HepG2 (cell line): ENCODE measurements at regions not wholly inside any gene's neighbourhood (a gene's known extent, or its start where the extent isn't known, plus 50 kb on each side); places are given as distances from the start of the nearest gene placed in this dataset.

Source experiments
- ATAC-seq: fragments of 200-7000 bp; cut with Tn5 transposase; 3 replicates; pipeline ENCODE4 v1.9.1; 2020; ENCODE audit warnings: mild to moderate bottlenecking, moderate library complexity
- BruUV-seq: library from RNA; stranded (reverse); fragments of 400-500 nt; replicated peaks from 2 replicates; lab custom pipeline; 2021; lab: Mats Ljungman, UMichigan
- CTCF ChIA-PET: fragments of 300-600 bp; formaldehyde crosslinking; extraction: SDS; loops from one replicate; lab custom pipeline; 2021; ENCODE audit warnings: low total read pairs, inconsistent platforms, low intra/inter-chr PET ratio; lab: Yijun Ruan, JAX
- POLR2A ChIA-PET: fragments of 350-600 bp; sonication (Branson Sonifier 250); formaldehyde crosslinking; loops from one replicate; lab custom pipeline; 2020; ENCODE audit warnings: antibody characterized with exemption, inconsistent platforms; lab: Yijun Ruan, JAX
- DNase-seq: peaks from one replicate; pipeline ENCODE4 v3.0.0-alpha.2; 2015; ENCODE audit warnings: low spot score
- FAIRE-seq: peaks from 3 replicates; lab custom pipeline; 2011; peaks lifted over from hg19 to GRCh38; lab: Jason Lieb, UNC
- H2AFZ ChIP-seq: one replicate; pipeline ENCODE4 v1.6.1; 2011; ENCODE audit warnings: low read length, inconsistent platforms
- H3K27ac ChIP-seq: fragments of 300-600 bp; 3 replicates; pipeline ENCODE4 v1.8.0; 2011; ENCODE audit warnings: mixed run types, mild to moderate bottlenecking, mixed read lengths, low read length, inconsistent platforms; ENCODE audit not compliant: insufficient read depth; ENCODE audit errors: extremely low read length
- H3K27me3 ChIP-seq, 2 experiments: fragments of 200-600 bp in 1 of 2; 2 replicates in 1 of 2; 3 replicates in 1 of 2; pipeline versions ENCODE4 v1.6.0 to v1.8.0; 2011; ENCODE audit warnings: low read length in 2 of 2, mild to moderate bottlenecking in 2 of 2, moderate library complexity in 2 of 2, inconsistent platforms in 1 of 2; ENCODE audit not compliant: insufficient read depth in 2 of 2, control insufficient read depth in 1 of 2
- H3K36me3 ChIP-seq, 2 experiments: fragments of 200-600 bp in 1 of 2; replicated peaks in 1 of 2; 2 replicates in 1 of 2; 3 replicates in 1 of 2; pipeline versions ENCODE4 v1.5.1 to v1.8.0; 2011; ENCODE audit warnings: low read length in 2 of 2, inconsistent platforms in 1 of 2; ENCODE audit not compliant: insufficient read depth in 2 of 2, control insufficient read depth in 1 of 2
- H3K4me1 ChIP-seq: 2 replicates; pipeline ENCODE4 v1.5.1; 2012; ENCODE audit warnings: low read length, inconsistent platforms; ENCODE audit not compliant: insufficient read depth
- H3K4me2 ChIP-seq: 2 replicates; pipeline ENCODE4 v1.6.0; 2011; ENCODE audit warnings: low read depth, low read length, inconsistent platforms
- H3K4me3 ChIP-seq, 3 experiments: fragments of 200-600 bp in 1 of 3; sonication (generic), shearing (Covaris generic) in 1 of 3; replicated peaks in 1 of 3; 2 replicates each; pipeline ENCODE4 v1.5.1; 2011 to 2016; ENCODE audit warnings: low read length in 3 of 3, inconsistent platforms in 2 of 3, low read depth in 2 of 3, mild to moderate bottlenecking in 2 of 3, control low read depth in 1 of 3, mixed read lengths in 1 of 3; ENCODE audit not compliant: insufficient read depth in 1 of 3
- H3K79me2 ChIP-seq: one replicate; pipeline ENCODE4 v1.6.1; 2011; ENCODE audit warnings: low read length, inconsistent platforms; ENCODE audit not compliant: insufficient read depth
- H3K9ac ChIP-seq: 2 replicates; pipeline ENCODE4 v1.6.0; 2011; ENCODE audit warnings: mild to moderate bottlenecking, low read depth, low read length, inconsistent platforms; ENCODE audit not compliant: insufficient read depth
- H3K9me3 ChIP-seq: 2 replicates; pipeline ENCODE4 v1.5.1; 2012; ENCODE audit warnings: mild to moderate bottlenecking, low read length
- H4K20me1 ChIP-seq: 2 replicates; pipeline ENCODE4 v1.6.0; 2011; ENCODE audit warnings: inconsistent platforms, mild to moderate bottlenecking, low read length, moderate library complexity; ENCODE audit not compliant: insufficient read depth
- HDAC6 ChIP-seq: fragments of 200-600 bp; sonication (generic); IDR thresholded peaks from 2 replicates; pipeline ENCODE4 v1.7.0; 2017; ENCODE audit warnings: mild to moderate bottlenecking, antibody characterized with exemption, low read length, low read depth
- HNF4A ChIP-seq: sonication (generic); formaldehyde crosslinking; IDR thresholded peaks from 2 replicates; pipeline ENCODE4 v1.4.0; 2020; ENCODE audit warnings: missing genetic modification reagents
- HNF4G ChIP-seq, 2 experiments: sonication (generic) in 1 of 2; formaldehyde crosslinking in 1 of 2; IDR thresholded peaks; 2 replicates each; pipeline versions ENCODE4 v1.4.0 to v1.6.1; 2011 to 2020; ENCODE audit warnings: borderline replicate concordance in 2 of 2, low read depth in 2 of 2, mild to moderate bottlenecking in 2 of 2, low read length in 1 of 2, missing genetic modification reagents in 1 of 2, moderate library complexity in 1 of 2
- HOXA9 ChIP-seq: sonication (generic); formaldehyde crosslinking; IDR thresholded peaks from 2 replicates; pipeline ENCODE4 v1.8.1; 2022; ENCODE audit warnings: missing genetic modification reagents, mild to moderate bottlenecking, moderate library complexity, borderline replicate concordance
- KAT8 ChIP-seq: IDR thresholded peaks from 2 replicates; pipeline ENCODE4 v1.6.1; 2016; ENCODE audit warnings: missing genetic modification reagents, missing compliant biosample characterization
- NR2F1 ChIP-seq, 2 experiments: fragments of 450-650 bp in 1 of 2; formaldehyde crosslinking in 1 of 2; IDR thresholded peaks; 2 replicates each; pipeline versions ENCODE4 v1.5.0 to v1.6.1; 2016 to 2020; ENCODE audit warnings: mild to moderate bottlenecking in 1 of 2, missing compliant biosample characterization in 1 of 2, missing genetic modification reagents in 1 of 2, moderate library complexity in 1 of 2
- PHF8 ChIP-seq: sonication (generic); formaldehyde crosslinking; IDR thresholded peaks from 2 replicates; pipeline ENCODE4 v1.5.0; 2020; ENCODE audit warnings: missing genetic modification reagents
- PLSCR1 ChIP-seq: sonication (generic); formaldehyde crosslinking; IDR thresholded peaks from 2 replicates; pipeline ENCODE4 v1.5.0; 2020; ENCODE audit warnings: missing genetic modification reagents, mild to moderate bottlenecking, borderline replicate concordance
- RBFOX2 ChIP-seq: fragments of 200-400 bp; formaldehyde crosslinking; IDR thresholded peaks from 2 replicates; pipeline ENCODE4 v1.6.1; 2017; ENCODE audit warnings: low read depth, mild to moderate bottlenecking, low read length
- TFDP1 ChIP-seq: IDR thresholded peaks from 2 replicates; pipeline ENCODE4 v1.6.1; 2016; ENCODE audit warnings: missing compliant biosample characterization, missing genetic modification reagents, borderline replicate concordance
- ZBTB21 ChIP-seq: sonication (generic); formaldehyde crosslinking; IDR thresholded peaks from 2 replicates; pipeline ENCODE4 v1.4.0; 2020; ENCODE audit warnings: missing genetic modification reagents
- ZNF629 ChIP-seq: sonication (generic); formaldehyde crosslinking; conservative IDR thresholded peaks from 2 replicates; pipeline ENCODE4 v1.5.0; 2020; ENCODE audit warnings: missing genetic modification reagents
- ZSCAN29 ChIP-seq: sonication (generic); formaldehyde crosslinking; conservative IDR thresholded peaks from 2 replicates; pipeline ENCODE4 v1.4.0; 2020; ENCODE audit warnings: mild to moderate bottlenecking, missing genetic modification reagents
- WGBS: methylation state at CpG from one replicate; pipeline ENCODE4 v1.1.6; 2017; ENCODE audit warnings: low lambda C conversion rate; 5-methylcytosine and 5-hydroxymethylcytosine counted together
- in situ Hi-C: cut with HindIII; loops from 2 replicates; pipeline ENCODE4 v1.10.0; 2017; ENCODE audit warnings: low pct_unique_long_range_greater_than_20kb; ENCODE audit not compliant: extremely low pct_ligation_motif_present
- intact Hi-C: fragments of 100-400 bp; cut with micrococcal nuclease; formaldehyde crosslinking; loops from one replicate; pipeline ENCODE4 v1.10.0; 2022; ENCODE audit not compliant: unreplicated experiment
- TF ChIP-seq, protein P1 (sequence below): sonication (generic); formaldehyde crosslinking; IDR thresholded peaks from 2 replicates; pipeline ENCODE4 v1.4.0; 2020; ENCODE audit warnings: missing genetic modification reagents
- TF ChIP-seq, protein P2 (sequence below): sonication (generic); formaldehyde crosslinking; IDR thresholded peaks from 2 replicates; pipeline ENCODE4 v1.5.1; 2020; ENCODE audit warnings: missing genetic modification reagents, mild to moderate bottlenecking, borderline replicate concordance
- TF ChIP-seq, protein P3 (sequence below): sonication (generic); formaldehyde crosslinking; IDR thresholded peaks from 2 replicates; pipeline ENCODE4 v1.4.0; 2020; ENCODE audit warnings: missing genetic modification reagents, mild to moderate bottlenecking, borderline replicate concordance

- H3K9ac ChIP-seq = no peak overlapping the region
- ChIA-PET POLR2A (no interaction called here), CTCF (no interaction called here)
- H3K27me3 ChIP-seq = peaks cover 2 to 66% of the 10 kb centered on the region in 2 experiments; a peak in 4 of 5 replicates
- no peak for FAIRE-seq
- no peak for ATAC-seq
- no peaks in the 10 kb centered on the region for H3K9me3 ChIP-seq
- no peaks in the 10 kb centered on the region for H3K36me3 ChIP-seq
- H4K20me1 ChIP-seq = 0 out of 2 replicates have a peak, but pooled peaks cover 3% of the 10 kb centered on the region
- H2AFZ ChIP-seq = no peak overlapping the region
- H3K4me1 ChIP-seq = no peaks in the 10 kb centered on the region
- no peak overlapping the region for H3K4me2 ChIP-seq
- in situ Hi-C loops = no loop called here
- no TSS peak for BruUV-seq
- H3K27ac ChIP-seq = no peak overlapping the region
- no peaks in the 10 kb centered on the region for H3K79me2 ChIP-seq
- no peak overlapping the region for H3K4me3 ChIP-seq
- DNase-seq = no peak
- intact Hi-C loops = loop anchor here (10.0 kb wide), 1 partner anchor 692 kb away; no protein-coding TSS in a partner anchor
- WGBS = 54% methylated on average over 10 of the region's 10 CpGs
- TF ChIP-seq HOXA9 (CRISPR knock-in tag) (no peak), HNF4G (IDR thresholded peaks at IDR 0.05; ENCODE audit: borderline replicate concordance, low read depth, low read length) (no peak), HNF4G (CRISPR knock-in tag; IDR thresholded peaks at IDR 0.05; ENCODE audit: borderline replicate concordance, low read depth) (no peak), HNF4A (CRISPR knock-in tag) (no peak), PHF8 (CRISPR knock-in tag) (no peak), KAT8 (CRISPR knock-in tag) (no peak), ZBTB21 (no peak), NR2F1 (CRISPR knock-in tag; IDR thresholded peaks at IDR 0.05) (no peak), HDAC6 (no peak), RBFOX2 (no peak), ZNF629 (CRISPR knock-in tag) (no peak), ZSCAN29 (CRISPR knock-in tag) (no peak), TFDP1 (CRISPR knock-in tag) (no peak), PLSCR1 (CRISPR knock-in tag) (no peak)
- TF ChIP-seq, protein P1, sequence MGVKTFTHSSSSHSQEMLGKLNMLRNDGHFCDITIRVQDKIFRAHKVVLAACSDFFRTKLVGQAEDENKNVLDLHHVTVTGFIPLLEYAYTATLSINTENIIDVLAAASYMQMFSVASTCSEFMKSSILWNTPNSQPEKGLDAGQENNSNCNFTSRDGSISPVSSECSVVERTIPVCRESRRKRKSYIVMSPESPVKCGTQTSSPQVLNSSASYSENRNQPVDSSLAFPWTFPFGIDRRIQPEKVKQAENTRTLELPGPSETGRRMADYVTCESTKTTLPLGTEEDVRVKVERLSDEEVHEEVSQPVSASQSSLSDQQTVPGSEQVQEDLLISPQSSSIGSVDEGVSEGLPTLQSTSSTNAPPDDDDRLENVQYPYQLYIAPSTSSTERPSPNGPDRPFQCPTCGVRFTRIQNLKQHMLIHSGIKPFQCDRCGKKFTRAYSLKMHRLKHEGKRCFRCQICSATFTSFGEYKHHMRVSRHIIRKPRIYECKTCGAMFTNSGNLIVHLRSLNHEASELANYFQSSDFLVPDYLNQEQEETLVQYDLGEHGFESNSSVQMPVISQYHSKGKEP = no peak
- TF ChIP-seq, protein P2, sequence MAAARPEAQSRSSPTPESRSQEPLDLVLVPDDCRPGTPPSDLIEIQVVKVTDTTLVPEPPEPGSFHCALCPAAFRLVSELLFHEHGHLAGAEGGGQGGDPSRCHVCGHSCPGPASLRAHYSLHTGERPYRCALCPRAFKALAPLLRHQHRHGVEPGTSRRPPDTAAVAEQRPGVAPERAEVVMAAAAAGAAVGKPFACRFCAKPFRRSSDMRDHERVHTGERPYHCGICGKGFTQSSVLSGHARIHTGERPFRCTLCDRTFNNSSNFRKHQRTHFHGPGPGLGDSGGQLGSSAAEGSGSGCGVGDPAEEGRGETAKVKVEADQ = no peak
- TF ChIP-seq, protein P3, sequence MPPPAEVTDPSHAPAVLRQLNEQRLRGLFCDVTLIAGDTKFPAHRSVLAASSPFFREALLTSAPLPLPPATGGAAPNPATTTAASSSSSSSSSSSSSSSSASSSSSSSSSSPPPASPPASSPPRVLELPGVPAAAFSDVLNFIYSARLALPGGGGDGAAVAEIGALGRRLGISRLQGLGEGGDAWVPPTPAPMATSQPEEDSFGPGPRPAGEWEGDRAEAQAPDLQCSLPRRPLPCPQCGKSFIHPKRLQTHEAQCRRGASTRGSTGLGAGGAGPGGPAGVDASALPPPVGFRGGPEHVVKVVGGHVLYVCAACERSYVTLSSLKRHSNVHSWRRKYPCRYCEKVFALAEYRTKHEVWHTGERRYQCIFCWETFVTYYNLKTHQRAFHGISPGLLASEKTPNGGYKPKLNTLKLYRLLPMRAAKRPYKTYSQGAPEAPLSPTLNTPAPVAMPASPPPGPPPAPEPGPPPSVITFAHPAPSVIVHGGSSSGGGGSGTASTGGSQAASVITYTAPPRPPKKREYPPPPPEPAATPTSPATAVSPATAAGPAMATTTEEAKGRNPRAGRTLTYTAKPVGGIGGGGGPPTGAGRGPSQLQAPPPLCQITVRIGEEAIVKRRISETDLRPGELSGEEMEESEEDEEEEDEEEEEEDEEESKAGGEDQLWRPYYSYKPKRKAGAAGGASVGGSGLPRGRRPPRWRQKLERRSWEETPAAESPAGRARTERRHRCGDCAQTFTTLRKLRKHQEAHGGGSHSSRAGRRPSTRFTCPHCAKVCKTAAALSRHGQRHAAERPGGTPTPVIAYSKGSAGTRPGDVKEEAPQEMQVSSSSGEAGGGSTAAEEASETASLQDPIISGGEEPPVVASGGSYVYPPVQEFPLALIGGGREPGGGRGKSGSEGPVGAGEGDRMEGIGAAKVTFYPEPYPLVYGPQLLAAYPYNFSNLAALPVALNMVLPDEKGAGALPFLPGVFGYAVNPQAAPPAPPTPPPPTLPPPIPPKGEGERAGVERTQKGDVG (CRISPR knock-in tag) = no peak
These were observed 294.4 kb upstream of the IRX5 start for GRCh38 chr16:54636221-54636793.
